ENCODE measurements at regions not wholly inside any gene's neighbourhood (a gene's known extent, or its start where the extent isn't known, plus 50 kb on each side); places are given as distances from the start of the nearest gene placed in this dataset.

DNA sequence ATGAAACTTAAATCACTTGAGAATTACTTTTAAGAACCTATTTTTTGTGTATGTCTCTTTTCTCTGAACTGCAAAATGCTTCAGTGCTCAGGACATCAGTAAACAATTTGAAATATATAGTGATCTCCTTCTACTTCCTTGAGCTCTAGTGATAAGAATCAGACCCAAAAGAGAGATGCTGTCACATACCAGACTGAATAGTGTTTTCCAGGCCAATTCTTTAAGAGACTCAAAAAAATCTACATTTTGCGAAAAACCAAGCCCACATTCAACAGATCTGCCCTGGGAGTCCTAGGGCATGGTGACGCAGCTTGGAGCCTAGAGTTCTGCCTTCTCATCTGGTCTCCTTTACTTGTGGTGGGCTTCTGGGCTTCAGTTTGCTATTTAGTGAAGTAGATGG is 72.1 kb upstream of the SLC13A1 start:
- TF ChIP-seq, protein P1, sequence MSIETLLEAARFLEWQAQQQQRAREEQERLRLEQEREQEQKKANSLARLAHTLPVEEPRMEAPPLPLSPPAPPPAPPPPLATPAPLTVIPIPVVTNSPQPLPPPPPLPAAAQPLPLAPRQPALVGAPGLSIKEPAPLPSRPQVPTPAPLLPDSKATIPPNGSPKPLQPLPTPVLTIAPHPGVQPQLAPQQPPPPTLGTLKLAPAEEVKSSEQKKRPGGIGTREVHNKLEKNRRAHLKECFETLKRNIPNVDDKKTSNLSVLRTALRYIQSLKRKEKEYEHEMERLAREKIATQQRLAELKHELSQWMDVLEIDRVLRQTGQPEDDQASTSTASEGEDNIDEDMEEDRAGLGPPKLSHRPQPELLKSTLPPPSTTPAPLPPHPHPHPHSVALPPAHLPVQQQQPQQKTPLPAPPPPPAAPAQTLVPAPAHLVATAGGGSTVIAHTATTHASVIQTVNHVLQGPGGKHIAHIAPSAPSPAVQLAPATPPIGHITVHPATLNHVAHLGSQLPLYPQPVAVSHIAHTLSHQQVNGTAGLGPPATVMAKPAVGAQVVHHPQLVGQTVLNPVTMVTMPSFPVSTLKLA (conservative IDR thresholded peaks at IDR 0.05) = no peak
- TF ChIP-seq BRD9 (IDR thresholded peaks at IDR 0.05; ENCODE audit: low read depth, partially characterized antibody) = no peak
- TF ChIP-seq, protein P2, sequence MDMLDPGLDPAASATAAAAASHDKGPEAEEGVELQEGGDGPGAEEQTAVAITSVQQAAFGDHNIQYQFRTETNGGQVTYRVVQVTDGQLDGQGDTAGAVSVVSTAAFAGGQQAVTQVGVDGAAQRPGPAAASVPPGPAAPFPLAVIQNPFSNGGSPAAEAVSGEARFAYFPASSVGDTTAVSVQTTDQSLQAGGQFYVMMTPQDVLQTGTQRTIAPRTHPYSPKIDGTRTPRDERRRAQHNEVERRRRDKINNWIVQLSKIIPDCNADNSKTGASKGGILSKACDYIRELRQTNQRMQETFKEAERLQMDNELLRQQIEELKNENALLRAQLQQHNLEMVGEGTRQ (CRISPR knock-in tag; IDR thresholded peaks at IDR 0.05) = no peak
- TF ChIP-seq ZNF12 (CRISPR knock-in tag; IDR thresholded peaks at IDR 0.05) = no peak
- TF ChIP-seq MED1 (CRISPR knock-in tag; IDR thresholded peaks at IDR 0.05; ENCODE audit: borderline replicate concordance) = no peak
- TF ChIP-seq RFX7 (CRISPR knock-in tag; IDR thresholded peaks at IDR 0.05) = no peak
- TF ChIP-seq ARID1B (IDR thresholded peaks at IDR 0.05) = no peak
- TF ChIP-seq, protein P3, sequence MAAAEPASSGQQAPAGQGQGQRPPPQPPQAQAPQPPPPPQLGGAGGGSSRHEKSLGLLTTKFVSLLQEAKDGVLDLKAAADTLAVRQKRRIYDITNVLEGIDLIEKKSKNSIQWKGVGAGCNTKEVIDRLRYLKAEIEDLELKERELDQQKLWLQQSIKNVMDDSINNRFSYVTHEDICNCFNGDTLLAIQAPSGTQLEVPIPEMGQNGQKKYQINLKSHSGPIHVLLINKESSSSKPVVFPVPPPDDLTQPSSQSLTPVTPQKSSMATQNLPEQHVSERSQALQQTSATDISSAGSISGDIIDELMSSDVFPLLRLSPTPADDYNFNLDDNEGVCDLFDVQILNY (CRISPR knock-in tag; IDR thresholded peaks at IDR 0.05) = no peak
- TF ChIP-seq ESRRB (CRISPR knock-in tag; IDR thresholded peaks at IDR 0.05; ENCODE audit: borderline replicate concordance) = no peak
- no peak for TF ChIP-seq ZNF347 (CRISPR knock-in tag; IDR thresholded peaks at IDR 0.05; ENCODE audit: low read depth)
- no peak for TF ChIP-seq PHTF2 (CRISPR knock-in tag; IDR thresholded peaks at IDR 0.05)
- TF ChIP-seq TEAD2 (tag; IDR thresholded peaks at IDR 0.05) = no peak
- TF ChIP-seq ZNF764 (CRISPR knock-in tag; IDR thresholded peaks at IDR 0.05; ENCODE audit: low read depth) = no peak
- no peak for TF ChIP-seq DACH1 (IDR thresholded peaks at IDR 0.05; ENCODE audit: partially characterized antibody)
- TF ChIP-seq, protein P4, sequence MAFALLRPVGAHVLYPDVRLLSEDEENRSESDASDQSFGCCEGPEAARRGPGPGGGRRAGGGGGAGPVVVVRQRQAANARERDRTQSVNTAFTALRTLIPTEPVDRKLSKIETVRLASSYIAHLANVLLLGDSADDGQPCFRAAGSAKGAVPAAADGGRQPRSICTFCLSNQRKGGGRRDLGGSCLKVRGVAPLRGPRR (CRISPR knock-in tag; IDR thresholded peaks at IDR 0.05) = no peak
- TF ChIP-seq HOXB6 (CRISPR knock-in tag; IDR thresholded peaks at IDR 0.05; ENCODE audit: borderline replicate concordance) = no peak
- TF ChIP-seq, protein P5, sequence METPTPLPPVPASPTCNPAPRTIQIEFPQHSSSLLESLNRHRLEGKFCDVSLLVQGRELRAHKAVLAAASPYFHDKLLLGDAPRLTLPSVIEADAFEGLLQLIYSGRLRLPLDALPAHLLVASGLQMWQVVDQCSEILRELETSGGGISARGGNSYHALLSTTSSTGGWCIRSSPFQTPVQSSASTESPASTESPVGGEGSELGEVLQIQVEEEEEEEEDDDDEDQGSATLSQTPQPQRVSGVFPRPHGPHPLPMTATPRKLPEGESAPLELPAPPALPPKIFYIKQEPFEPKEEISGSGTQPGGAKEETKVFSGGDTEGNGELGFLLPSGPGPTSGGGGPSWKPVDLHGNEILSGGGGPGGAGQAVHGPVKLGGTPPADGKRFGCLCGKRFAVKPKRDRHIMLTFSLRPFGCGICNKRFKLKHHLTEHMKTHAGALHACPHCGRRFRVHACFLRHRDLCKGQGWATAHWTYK (CRISPR knock-in tag; IDR thresholded peaks at IDR 0.05) = no peak
- TF ChIP-seq NCOA4 (IDR thresholded peaks at IDR 0.05; ENCODE audit: partially characterized antibody) = no peak
- TF ChIP-seq MCM2 (IDR thresholded peaks at IDR 0.05; ENCODE audit: low read depth) = no peak
- Histone ChIP-seq H4K20me1 (replicated peaks; ENCODE audit: control insufficient read depth, insufficient read depth, low read length) (no peaks in the 10 kb centered on the region), H3K4me1 (replicated peaks in 1 of 2; ENCODE audit: control insufficient read depth in 2 of 2, insufficient read depth in 2 of 2, low read length in 2 of 2) (no peaks in the 10 kb centered on the region), H3K9me1 (ENCODE audit: control insufficient read depth, insufficient read depth, low read length) (no peaks in the 10 kb centered on the region), H3K9me3 (replicated peaks; ENCODE audit: control insufficient read depth, insufficient read depth, low read depth, low read length) (peaks cover 4% of the 10 kb centered on the region; the same call in 1 of the 2 replicates), H3K27me3 (ENCODE audit: control insufficient read depth in 2 of 2, insufficient read depth in 2 of 2, low read length in 2 of 2) (no peaks in the 10 kb centered on the region), H3K9ac (ENCODE audit: insufficient read depth in 1 of 2, low read depth in 2 of 2, low read length in 2 of 2) (no peak overlapping the region), H3K36me3 (ENCODE audit: control insufficient read depth, insufficient read depth, low read length) (no peaks in the 10 kb centered on the region), H3K27ac (ENCODE audit: extremely low read depth, low read depth, low read length) (no peak overlapping the region), H2AFZ (ENCODE audit: low read depth, low read length) (no peak overlapping the region), H3K79me2 (ENCODE audit: control insufficient read depth, insufficient read depth, low read length) (no peaks in the 10 kb centered on the region), H3K4me3 (no peak overlapping the region), H3K4me2 (ENCODE audit: insufficient read depth, low read length) (no peak overlapping the region)
- DNase-seq (ENCODE audit: extremely low read depth in 1 of 4, low spot score in 3 of 4) (no peak), ATAC-seq (no peak), FAIRE-seq (no peak)
- POLR2A ChIA-PET = no interaction called here
- in situ Hi-C loops (cut with MboI) (no loop called here), intact Hi-C loops (cut with micrococcal nuclease) (no loop called here)
- CTCF ChIA-PET (ENCODE audit: low intra/inter-chr PET ratio) = no interaction called here
- WGBS (ENCODE audit: insufficient coverage, low coverage, missing lambda C conversion rate) = 0% methylated on average over 2 of the region's 2 CpGs
- no TSS peak for BruUV-seq (replicated peaks)
